ENCODE measurements at regions not wholly inside any gene's neighbourhood (a gene's known extent, or its start where the extent isn't known, plus 50 kb on each side); places are given as distances from the start of the nearest gene placed in this dataset.

DNA sequence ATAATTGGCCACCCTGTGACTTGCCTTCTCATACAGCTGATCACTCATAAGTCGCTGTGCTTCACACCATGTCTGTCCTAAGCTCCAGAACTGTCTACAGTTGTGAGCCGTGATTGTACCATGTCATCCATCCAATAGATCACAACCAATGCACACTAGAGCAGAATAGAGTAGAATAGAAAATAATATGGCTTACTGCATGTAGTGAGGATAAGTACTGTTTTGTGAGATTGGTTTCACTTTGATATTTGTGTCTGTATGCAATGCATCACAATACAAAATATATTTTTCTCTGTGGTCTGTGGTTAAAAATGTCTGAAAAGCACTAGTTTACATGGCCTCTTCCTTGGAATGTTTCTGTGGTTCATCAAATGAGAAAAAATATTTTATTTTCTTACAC, 237.6 kb upstream of the PRKD1 start:
- DNase-seq = no peak

DNA sequence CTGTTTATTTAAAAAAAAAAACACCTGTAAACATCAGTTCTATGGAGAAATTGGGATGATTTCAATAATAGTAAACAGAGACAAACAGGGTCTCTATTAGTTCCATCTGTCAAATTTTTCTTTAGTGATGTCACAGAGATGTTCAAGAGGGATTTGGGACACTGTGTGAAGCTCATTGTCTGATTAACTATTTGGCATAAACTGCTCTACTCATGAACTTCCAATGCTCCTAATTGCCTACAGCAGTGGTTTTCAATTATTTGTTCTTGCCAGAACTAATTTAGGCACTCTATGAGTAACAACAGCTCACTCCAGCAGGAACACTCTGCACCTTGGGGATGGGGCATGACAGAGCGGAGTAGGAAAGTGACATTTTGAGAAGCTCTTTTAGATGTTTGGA, 250.1 kb upstream of the PRKD1 start:
- DNase-seq = no peak

DNA sequence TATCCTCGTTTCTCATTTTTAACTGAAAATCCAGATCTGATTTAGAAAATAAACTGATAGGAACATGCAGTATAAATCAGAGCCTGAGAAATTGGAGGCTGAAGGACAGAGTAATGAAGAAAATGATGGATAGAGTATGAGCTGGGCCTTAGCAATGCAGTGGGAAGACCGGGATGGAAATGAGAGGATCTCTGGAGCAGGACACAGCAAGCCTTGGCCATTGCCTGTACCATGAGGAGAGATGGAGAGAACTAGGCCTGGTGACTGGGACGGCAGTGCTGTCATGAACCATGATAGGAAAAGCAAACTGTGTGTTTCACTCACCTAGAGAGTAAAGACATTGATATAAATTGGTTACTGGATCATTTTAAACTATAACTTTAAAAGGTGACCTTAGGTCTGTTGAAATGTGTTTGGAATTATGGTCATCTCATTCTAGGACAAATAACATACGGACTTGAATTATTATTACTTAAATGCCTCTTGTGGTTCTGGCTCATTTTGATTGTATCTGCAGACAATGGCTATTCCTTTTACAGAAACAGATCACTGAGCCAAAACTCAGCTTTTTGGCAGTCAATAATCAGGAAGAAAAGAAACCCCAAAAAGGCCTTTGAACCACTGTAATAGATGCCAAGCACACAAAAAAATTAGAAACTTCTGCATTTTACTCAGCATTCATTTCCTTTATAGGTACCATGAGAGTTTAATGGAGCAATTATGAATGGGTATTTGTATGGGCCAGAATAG, 251.9 kb upstream of the PRKD1 start:
- no peak for DNase-seq

DNA sequence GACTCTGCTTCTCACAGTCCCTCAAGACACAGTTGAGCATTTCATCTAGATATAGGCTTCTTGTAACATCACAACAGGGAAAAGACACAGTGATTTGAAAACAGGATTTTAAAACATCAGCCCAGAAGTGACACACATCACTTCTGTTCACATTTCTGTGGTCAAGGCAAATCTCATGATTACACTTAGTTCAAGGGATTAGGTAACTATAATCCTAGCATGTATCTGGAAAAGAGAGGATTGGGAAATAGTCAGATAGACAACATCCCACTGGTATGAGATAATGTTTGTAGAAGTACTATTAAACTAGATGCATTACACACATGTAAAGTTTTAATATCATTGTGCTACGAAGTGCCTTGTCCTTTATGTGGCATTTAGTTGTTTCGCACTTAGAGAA, 252.6 kb upstream of the PRKD1 start:
- DNase-seq = peak in 1 of 2 donors; percentile 1

DNA sequence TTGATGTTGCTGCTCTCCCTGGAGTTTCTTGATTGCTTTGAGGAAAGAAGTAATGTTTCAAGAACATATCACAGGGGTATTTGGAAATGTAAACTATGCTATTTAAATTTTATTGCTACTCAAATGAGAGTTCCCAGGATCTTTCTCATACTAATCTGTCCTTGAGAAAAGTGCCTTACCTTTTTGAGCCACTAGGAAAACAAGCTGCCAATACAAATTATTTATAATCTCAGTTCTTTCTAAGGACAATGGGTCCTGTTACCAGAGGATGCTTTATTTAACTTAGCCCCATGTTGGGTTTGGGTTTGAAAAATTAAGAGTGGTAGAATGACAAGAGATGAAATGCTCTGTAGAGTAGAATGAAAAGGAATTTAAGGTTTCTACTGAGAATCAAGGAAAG, 258.2 kb upstream of the PRKD1 start:
- DNase-seq = no peak

DNA sequence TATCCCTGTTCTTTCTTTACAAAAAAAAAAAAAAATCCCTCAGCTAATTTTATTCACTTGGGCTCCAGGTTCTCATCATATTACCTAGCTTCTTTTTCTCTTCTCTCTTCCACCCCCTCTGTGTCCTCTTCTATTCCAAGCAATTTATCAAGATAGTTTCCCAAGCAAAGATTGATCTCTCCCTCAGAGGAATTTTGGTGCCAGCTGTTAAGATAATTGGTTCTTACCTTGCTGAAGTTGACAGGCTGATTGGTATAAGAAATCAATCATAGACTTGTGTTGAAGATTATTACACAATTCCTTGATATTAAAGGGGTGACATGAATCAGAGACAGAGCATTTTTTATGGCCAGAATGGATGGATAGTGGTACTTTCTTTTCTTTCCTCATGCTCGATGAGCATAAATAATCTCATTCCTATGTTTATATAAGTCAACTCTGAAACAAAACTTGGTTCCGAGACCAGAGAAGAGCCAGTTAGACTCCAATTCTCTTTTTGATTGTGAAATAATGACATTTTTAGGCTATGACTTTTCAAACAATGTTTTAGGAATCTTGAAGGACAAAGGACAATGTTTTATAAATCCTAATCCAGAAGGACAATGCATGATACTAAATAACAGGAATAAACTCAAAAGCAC, 264.1 kb upstream of the PRKD1 start:
- DNase-seq = no peak

DNA sequence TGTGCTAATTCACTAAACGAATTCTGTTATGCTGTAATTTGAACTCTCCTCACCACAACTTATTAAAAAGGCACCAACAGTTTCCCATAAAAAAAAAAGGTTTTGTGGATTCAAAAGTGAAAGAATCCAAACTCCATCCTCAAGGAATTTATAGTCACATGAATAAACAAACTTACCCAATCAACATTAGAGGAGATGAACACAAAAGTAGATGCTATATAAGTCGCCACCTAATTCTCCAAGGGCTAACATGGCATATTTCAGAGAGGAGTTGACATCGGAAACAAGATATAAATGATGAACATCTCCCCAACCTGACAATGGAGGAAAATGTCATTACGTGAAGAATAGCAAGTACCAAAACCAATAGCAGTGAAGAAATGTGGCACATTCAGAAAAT, 265.5 kb upstream of the PRKD1 start:
- no peak for DNase-seq

DNA sequence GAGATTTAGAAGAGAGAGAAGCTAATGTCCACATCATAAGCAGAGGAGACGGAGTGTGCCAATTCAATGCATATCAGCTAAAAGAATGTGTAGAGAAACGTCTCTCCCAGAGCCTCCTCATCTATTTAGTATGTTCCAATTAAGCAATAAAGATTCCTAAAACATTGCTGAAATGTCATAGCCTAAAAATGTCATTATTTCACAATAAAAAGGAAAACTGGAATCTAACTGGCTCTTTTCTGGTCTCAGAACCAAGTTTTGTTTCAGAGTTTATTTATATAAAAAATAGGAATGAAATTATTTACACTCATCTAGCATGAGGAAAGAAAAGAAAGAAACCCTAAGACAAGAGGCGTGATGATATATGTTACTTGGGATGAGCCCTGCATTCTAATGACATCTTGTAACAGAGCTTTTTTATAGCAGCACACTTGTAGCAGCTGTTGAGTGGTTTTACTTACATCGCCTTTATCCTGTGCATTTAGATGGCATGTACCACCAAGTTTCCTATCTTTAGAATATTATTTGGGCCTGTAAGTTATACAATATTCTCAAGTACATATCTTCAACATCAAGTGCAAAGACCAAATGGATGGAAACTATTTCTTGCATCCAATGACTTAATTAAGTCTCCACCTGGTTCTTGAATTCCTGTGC, 266.3 kb upstream of the PRKD1 start:
- no peak for DNase-seq

DNA sequence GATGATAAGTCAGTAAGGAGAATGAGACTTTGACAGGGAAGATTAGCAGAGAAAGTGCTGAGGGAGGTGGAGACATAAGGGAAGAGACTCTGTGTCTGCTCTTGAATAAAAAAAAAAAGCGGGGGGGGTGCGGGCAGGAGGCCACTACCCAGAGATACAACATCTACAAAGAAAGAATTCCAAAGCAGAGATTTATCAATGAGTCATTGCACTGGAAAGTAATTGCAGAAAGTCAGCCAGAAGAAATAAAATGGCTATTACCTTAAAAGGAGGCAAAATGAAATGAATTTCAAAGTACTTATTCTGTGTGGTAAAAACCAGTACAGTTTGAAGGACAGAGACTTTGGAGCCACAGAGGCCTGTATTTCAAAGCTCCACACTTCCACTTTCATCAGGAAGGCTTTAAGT, 267.1 kb upstream of the PRKD1 start:
- no peak for DNase-seq

DNA sequence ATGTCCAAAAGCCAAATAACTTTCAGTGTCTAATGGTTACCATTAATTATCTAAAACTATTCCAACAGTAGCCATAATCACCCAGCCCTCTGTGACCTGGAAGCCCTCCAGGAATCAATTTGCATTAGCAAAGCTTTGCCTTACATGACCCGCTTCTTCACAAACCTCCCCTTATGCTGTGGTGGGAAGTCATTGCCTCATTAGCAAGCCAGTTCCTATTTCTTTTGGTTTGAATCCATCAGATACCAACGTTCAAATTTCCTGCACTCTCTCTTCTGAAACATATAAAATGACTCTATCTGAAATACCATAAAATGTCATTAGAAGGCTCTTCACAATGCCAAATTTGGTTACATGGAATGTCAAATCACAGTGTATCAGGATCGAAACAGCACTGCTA, 268.3 kb upstream of the PRKD1 start:
- DNase-seq = no peak

DNA sequence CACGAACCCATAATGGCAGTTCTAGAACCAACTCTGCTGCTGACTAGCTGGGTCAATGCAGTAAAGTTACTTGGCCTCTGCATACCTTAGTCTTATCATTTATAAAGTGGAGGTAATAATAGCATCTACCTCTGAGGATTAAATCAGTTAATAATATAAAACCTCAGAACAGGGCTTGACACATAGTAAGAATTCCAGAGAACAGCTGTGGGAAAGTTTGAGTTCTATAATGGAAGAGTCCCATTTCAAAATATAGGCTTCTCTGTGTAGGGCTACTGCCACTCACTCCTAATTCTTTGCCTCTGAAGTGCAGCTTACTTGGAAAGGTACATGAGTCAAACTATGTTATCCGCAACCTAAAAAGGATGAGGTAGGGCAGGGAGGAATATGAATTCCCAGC, 269.2 kb upstream of the PRKD1 start:
- no peak for DNase-seq

DNA sequence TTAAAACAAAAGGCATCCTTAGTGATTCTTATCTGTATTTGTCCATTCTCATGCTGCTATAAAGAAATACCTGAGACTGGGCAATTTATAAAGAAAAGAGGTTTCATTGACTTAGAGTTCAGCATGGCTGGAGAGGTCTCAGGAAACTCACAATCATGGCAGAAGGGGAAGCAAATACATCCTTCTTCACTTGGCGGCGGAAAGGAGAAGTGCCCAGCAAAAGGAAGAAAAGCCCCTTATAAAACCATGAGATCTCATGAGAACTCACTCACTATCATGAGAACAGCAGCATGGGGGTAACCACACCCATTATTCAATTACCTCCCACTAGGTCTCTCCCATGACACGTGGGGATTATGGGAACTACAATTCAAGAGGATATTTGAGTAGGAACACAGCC, 271.1 kb upstream of the PRKD1 start:
- DNase-seq = peak in 1 of 2 donors; percentile 13

DNA sequence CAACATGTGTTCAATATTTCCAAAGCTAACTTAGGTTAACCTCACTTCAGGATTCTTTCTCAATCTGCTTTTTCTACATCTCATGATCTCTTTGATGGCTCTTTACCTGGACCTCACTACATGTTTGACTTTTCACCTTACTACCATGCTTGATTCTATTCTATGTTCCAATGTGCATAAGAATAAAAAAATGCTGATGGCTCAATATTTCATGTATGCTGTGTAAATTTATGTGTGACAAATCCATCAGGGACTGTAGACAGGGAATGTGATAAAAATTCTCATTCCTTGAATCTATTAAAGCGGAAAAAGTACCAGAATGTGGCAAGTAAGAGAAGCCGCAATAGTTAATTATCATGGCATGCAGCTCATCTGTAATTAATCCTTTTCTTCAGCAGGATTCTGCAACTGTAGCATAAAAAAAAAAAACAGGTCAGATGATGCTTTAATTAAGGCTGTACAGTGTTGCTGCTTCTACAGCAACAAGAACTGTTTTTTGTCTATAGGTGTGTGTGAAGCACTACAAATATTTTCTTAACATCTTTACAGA, 276.9 kb upstream of the PRKD1 start:
- DNase-seq = no peak

DNA sequence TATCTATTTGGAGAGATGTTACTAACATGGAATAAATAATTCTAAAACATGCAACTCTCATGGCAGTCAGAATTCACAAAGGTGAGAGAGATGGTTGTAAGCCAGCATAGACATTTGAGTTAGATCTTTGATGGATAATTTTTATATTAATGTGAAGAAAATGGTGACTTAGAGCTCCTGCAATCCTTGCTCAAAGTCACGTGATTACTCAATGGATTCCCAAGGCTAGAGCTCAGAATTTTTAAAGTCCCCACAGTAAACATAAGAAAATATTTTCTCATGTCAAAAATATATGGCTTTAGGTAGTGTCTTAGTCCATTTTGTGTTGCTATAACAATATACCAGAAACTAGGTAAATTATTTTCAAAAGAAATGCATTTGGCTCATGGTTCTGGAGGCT, 281.5 kb upstream of the PRKD1 start:
- DNase-seq = no peak

DNA sequence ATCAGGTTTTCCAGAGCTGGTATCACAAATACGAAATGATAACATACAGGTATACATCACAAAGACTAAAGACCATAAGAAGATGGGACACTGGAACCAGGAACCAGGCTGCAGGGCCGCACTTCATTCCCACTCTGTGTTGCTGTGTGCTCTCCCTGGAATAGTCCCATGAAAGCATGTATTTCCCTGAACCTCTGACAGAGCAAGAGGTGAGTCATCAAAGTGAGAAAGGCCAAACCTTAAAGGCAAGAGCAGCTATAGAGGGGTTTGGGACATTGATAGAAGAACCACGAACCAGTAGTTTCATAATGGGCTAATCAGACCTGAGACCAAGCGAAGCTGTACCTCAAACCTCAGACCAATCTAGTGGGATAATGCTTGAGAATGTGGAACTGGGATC, 283.0 kb upstream of the PRKD1 start:
- no peak for DNase-seq

DNA sequence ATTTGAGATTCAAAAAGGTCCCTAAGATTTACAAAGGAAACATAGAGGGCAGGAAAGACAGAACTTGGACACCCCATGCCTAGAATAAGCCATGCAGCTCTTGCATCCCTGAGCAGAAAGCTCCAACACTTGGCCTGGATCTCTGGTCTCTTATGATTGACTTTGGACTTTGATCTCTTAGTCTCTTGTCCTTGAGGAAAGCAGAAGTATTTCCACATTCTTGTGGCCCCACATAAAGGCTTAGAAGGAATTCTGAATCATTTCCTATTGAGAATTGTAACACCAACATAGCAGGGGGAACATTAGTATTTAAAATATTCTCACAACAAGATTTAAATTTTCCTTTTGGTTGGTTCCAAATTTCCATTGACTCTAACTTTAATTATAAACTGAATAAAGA, 283.7 kb upstream of the PRKD1 start:
- no peak for DNase-seq

DNA sequence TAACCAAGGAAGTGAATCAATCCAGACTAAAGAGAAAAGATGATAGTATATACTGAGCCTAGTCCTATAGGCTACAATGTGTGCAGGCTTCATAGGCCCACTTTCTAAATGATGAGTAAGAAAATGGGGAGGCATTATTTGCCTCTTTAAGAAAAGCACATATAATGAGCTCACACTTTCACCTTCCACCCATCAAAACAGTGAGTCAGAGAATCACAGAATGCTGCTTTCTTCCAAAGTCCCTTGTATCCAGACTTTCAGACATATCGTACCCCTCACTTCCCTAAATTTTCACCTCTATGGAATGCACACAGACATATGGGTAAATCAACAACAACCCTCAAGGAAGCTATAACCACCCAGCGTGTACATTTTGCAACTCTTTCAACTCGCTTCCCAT, 286.4 kb upstream of the PRKD1 start:
- DNase-seq = no peak

DNA sequence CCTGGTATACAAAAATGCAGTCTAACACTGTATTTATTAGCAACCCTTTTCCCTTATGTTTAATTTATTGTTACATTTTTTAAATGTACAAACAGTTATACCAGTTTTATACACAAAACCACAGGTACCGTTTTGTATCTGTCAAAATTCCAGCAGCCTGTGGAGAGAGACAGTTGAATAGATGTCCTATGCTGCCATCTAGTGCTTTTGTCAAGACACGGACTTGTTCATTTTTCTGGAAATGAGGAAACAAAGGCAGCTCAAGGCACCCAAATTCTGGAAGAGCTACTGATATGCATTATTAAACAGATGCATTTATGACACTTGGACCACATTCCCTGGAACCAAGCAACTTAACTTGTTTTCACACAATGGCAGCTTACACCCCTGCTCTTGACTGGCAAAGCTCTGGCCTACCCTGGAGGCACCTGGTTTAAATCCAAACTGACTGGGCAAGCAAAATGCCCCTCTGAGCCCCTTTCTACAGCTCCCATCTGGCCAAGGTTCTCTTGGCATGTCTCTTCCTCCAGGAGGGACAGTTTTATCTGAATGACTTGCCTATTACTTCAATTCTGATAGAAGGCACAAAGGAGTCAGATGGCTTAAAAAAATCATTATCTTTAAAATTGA, 286.9 kb upstream of the PRKD1 start:
- peak; percentile 20 to 42 for DNase-seq

DNA sequence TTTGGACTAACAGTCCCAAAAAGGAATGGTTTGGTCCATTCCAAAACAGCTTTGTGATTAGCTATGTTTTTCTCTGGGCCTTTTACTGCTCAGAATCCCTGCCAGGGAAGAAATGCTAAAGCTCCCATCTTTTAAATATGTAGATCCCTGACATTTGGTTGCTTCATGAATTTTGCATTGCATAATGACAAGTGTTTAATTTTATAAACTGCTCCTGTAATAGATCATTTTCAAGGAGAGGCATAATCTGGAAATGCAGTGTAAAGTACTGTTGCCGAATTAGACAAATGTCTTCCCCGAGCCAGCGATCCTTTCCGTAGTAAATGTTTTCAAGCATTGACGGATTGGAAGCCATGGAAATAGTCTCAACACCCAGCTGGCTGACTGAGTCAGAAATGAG, 291.3 kb upstream of the PRKD1 start:
- no peak for DNase-seq

DNA sequence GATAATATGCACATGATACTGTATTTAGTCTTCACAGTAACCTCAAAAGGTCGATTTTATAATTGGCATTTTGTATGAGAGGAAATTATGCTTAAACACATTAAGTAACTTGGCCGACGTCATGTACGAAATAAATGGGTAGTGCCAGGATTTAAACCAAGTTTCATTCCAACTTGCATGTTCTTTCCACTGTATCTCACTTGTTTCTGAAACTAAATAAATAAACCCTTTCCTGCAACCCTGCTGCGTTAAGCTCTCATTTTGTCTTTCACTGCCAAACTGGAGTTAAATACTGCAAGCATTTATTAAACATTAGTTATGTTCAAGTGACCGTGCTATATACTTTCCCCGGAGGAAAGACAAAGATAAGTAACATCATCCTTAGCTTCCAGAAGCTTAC, 293.9 kb upstream of the PRKD1 start:
- no peak for DNase-seq

DNA sequence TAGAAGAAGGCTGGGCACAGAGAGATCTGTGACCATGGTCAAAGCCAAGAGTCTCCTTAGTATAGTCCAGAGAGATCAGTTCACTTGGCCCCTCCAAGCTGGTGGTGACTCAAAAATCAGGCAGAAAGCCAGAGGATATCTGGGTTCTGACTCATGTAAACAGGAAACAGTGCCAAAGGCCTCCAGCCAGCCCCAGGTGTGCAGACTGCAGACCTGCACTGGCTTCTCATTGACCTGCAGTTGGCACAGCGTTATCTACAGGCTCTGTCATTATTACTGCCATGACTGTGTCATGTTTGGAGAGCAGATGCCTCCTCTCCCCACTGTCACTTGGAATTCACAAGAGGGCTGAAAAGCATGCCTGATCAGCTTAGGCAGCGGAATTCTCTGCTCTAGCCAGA, 295.7 kb upstream of the PRKD1 start:
- no peak for DNase-seq

DNA sequence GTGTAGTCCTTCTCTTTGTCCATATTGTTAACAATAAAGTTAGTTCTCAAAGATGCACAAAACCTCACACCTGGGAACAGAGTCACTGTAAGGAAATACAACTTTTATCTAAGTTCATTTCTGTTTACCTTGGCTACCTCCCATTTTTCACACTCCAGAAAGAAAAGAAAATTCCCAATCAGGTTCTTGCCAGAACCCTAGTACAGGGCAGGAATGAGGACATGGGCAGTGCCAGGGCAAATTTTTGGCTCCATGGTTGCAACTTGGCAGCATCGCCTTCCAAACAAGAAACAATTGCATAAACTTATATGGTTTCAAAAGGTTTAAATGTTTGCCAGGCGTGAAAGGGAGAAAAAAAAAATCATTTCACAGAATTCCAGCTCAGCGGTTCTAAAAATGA, 296.3 kb upstream of the PRKD1 start:
- no peak for DNase-seq

DNA sequence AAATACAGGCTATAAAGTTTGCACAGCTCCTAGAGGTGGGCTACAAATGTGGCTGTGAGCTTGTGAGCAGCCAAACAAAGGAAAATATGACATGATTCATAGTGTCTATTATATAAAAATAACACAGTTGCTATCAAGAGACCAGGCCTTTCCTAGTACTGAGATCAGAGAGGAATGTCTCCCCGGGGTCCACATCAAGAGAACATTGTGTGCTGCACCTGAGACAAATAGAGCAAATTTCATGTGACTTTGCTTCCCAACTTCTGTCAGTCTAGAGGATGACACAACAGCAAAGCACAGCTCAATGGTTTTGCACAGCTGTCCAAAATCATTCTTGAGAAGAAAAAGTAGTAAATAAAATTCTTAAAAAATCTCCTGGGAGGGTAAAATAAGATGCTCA, 297.5 kb upstream of the PRKD1 start:
- no peak for DNase-seq

DNA sequence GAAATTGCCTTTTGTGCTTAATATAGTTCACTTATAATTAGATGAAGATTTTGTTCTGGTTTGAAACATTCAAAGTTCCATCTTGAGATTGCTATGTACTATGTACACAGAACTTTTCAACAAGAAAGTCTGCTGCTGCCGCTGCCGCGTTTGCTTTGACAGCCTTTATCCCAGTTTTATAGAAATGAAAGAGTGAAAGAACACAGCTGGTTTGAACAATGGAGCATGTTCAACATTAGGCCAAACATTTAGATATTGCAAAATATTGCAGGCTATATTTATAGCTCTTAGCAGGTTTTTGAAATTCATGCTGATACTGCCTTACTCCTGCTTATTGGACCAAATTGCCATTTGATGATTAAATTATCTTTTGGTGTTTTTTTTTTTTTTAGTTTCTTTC, 299.8 kb upstream of the PRKD1 start:
- no peak for DNase-seq

Measured in inflammatory macrophage treated with lipopolysaccharide for 1 hour (primary cell).